ENCODE measurements at regions not wholly inside any gene's neighbourhood (a gene's known extent, or its start where the extent isn't known, plus 50 kb on each side); places are given as distances from the start of the nearest gene placed in this dataset.

GRCh38 chr9:107567462-107567861 lies 77.9 kb upstream of the KLF4 start:
- TF ChIP-seq PREB (CRISPR knock-in tag; IDR thresholded peaks at IDR 0.05), result no peak
- no peak for TF ChIP-seq CBX1 (IDR thresholded peaks at IDR 0.05; ENCODE audit: low read depth)
- TF ChIP-seq PRDM15 (CRISPR knock-in tag; IDR thresholded peaks at IDR 0.05), result no peak
- TF ChIP-seq STAT6 (CRISPR knock-in tag; IDR thresholded peaks at IDR 0.05; ENCODE audit: borderline replicate concordance), result no peak
- TF ChIP-seq CHD4 (IDR thresholded peaks at IDR 0.05; ENCODE audit: borderline replicate concordance, low read length), result no peak
- TF ChIP-seq ZSCAN29 (CRISPR knock-in tag; conservative IDR thresholded peaks at IDR 0.05), result no peak
- no peak for TF ChIP-seq PPARG (CRISPR knock-in tag; conservative IDR thresholded peaks at IDR 0.05)

Measured in HepG2 (cell line).